Mammary epithelial cell (primary cell): ENCODE measurements at regions not wholly inside any gene's neighbourhood (a gene's known extent, or its start where the extent isn't known, plus 50 kb on each side); places are given as distances from the start of the nearest gene placed in this dataset.

ENCODE experiments used
- CTCF ChIP-seq, 2 donors: IDR thresholded peaks in 1 of 2; conservative IDR thresholded peaks in 1 of 2; 2 replicates each; pipeline ENCODE4 v1.5.1; 2011 to 2012; ENCODE audit warnings: inconsistent platforms in 2 of 2, low read length in 2 of 2, mild to moderate bottlenecking in 2 of 2, control low read depth in 1 of 2, low read depth in 1 of 2; ENCODE audit not compliant: insufficient read depth in 1 of 2; ENCODE audit errors: extremely low read depth in 1 of 2
- EZH2 ChIP-seq: IDR thresholded peaks from 2 replicates; pipeline ENCODE4 v1.6.1; 2012; ENCODE audit warnings: low read length, inconsistent platforms, borderline replicate concordance

GRCh38 chr14:86541972-86542371 is 1012.0 kb downstream of the FLRT2 start:
- TF ChIP-seq EZH2 (no peak), CTCF (conservative IDR thresholded peaks at IDR 0.05 in 1 of 2, IDR thresholded peaks at IDR 0.05 in 1 of 2; ENCODE audit: extremely low read depth in 1 of 2, insufficient read depth in 1 of 2, low read depth in 1 of 2, low read length in 2 of 2) (no peak)
